ENCODE measurements at regions not wholly inside any gene's neighbourhood (a gene's known extent, or its start where the extent isn't known, plus 50 kb on each side); places are given as distances from the start of the nearest gene placed in this dataset.

DNA sequence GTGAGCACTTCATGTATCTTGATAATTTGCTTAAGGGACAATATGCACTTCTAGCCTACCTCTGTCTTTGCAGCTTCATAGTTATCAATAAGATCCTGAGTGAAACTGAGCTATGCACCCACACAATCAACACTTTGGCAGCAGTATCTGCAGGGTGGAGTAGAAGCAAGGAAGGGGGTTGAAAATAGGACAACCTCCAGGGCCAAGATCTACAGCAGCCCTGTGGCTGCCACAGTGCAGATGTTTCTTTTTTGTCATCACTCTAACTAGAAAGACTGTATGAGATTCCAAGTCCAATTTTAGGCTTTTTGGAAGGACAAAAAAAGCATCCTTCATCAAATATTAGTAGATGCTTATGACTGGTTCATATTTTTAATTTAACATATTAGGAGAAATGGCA, 336.1 kb upstream of the CITED2 start:
- H3K4me1 ChIP-seq, result peaks cover 0 to 9% (median 0%) of the 10 kb centered on the region in 4 donors
- DNase-seq, result no peak
- H3K4me3 ChIP-seq, result no peak overlapping the region

DNA sequence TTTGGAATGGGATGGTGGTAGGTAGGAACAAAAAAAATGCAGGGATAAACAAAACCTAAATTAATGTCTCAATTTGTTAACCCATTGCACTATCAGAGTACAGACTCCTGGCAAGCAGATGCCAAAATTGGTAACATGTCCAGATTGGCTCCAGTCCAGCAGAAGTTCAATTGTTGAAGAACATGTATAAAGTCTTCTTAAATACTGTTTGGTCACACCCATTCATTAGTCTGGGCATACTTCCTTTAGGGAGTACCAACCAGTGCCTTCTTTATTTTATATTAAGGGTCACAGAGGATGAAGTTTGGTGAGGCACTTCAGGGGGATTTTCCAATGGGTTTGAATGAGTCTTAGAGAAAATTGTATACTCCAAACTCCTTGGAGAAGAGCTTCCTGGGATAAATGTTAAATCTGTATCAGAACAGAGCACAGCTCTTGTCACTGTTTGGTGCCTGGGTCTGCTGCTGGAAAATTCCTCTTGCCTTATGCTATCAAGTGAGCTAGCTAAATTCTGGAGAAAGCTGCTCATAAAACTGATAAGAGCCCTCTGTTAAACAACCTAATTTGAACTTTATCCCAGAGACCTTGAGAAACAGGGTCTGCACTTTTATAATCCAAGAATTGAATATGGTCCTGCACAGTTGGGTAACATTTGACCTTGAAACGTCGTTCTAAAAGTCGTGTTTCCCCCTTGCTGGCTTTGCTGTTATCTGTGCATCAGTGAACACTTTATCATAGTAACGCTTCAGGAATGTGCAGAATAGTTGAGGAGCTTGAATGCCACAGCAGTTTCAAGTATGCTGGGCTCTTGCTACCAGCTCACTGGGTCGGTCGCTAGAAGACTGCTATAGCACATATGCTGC, 334.1 kb upstream of the CITED2 start:
- Histone ChIP-seq H3K36me3 (no peaks in the 10 kb centered on the region), H3K4me3 (no peak overlapping the region), H3K27ac (no peak overlapping the region), H3K9me3 (no peaks in the 10 kb centered on the region), H3K4me1 (peaks cover 0 to 9% (median 0%) of the 10 kb centered on the region in 4 donors), H3K27me3 (no peaks in the 10 kb centered on the region)
- no peak for TF ChIP-seq POLR2A (IDR thresholded peaks at IDR 0.05)
- TF ChIP-seq, protein P1, sequence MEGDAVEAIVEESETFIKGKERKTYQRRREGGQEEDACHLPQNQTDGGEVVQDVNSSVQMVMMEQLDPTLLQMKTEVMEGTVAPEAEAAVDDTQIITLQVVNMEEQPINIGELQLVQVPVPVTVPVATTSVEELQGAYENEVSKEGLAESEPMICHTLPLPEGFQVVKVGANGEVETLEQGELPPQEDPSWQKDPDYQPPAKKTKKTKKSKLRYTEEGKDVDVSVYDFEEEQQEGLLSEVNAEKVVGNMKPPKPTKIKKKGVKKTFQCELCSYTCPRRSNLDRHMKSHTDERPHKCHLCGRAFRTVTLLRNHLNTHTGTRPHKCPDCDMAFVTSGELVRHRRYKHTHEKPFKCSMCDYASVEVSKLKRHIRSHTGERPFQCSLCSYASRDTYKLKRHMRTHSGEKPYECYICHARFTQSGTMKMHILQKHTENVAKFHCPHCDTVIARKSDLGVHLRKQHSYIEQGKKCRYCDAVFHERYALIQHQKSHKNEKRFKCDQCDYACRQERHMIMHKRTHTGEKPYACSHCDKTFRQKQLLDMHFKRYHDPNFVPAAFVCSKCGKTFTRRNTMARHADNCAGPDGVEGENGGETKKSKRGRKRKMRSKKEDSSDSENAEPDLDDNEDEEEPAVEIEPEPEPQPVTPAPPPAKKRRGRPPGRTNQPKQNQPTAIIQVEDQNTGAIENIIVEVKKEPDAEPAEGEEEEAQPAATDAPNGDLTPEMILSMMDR (IDR thresholded peaks at IDR 0.05), result no peak
- no peak for DNase-seq

More for the DNA sequence above, 336.1 kb upstream of the CITED2 start:
- no peak overlapping the region for H3K27ac ChIP-seq
- H3K27me3 ChIP-seq, result no peaks in the 10 kb centered on the region
- no peaks in the 10 kb centered on the region for H3K36me3 ChIP-seq
- H3K9me3 ChIP-seq, result no peaks in the 10 kb centered on the region
- no peak for TF ChIP-seq POLR2A (IDR thresholded peaks at IDR 0.05)

DNA sequence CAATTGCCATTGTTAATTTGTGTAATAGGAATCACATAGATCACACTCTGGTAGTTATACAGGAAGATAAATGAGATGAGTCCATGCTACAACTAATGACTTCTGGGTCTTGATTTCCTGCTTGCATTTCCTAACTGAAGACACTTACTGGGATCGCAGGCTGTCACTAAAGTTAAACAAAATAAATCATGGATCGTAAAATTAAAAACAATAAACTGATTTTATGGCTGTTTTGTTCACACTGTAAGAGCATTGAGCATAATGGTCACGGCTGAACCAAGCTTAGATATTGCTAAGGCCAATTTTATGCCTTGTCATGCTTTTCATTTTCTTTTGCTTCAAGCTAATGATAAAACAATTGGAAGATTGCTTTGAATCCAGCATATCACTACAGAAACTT, 332.5 kb upstream of the CITED2 start:
- TF ChIP-seq, protein P1 (IDR thresholded peaks at IDR 0.05), result no peak
- TF ChIP-seq POLR2A (IDR thresholded peaks at IDR 0.05), result no peak
- Histone ChIP-seq H3K27me3 (no peaks in the 10 kb centered on the region), H3K36me3 (no peaks in the 10 kb centered on the region), H3K9me3 (no peaks in the 10 kb centered on the region), H3K4me1 (peaks cover 0 to 9% (median 0%) of the 10 kb centered on the region in 4 donors), H3K27ac (no peak overlapping the region), H3K4me3 (no peak overlapping the region)
- DNase-seq, result no peak

DNA sequence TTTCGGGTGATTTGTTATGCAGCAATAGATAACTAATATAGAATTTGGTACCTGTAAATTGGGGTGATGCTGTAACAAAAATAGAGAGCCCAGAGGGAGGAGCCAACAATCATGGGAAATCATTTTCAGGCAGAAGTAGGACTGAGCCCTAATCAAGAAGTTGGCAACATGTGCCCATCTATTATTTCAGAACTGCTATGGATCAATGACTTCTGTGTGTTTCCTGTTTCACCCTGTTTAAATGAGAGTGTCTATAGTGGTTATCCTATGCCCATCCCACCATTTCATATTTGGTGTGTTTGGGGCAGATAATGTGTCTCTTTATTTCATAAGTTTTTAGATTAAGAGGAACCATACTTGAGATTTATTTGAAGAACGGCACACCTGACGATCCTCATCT, 330.8 kb upstream of the CITED2 start:
- Histone ChIP-seq H3K4me1 (peaks cover 0 to 9% (median 0%) of the 10 kb centered on the region in 4 donors), H3K27ac (no peak overlapping the region), H3K4me3 (no peak overlapping the region), H3K9me3 (no peaks in the 10 kb centered on the region), H3K27me3 (no peaks in the 10 kb centered on the region), H3K36me3 (no peaks in the 10 kb centered on the region)
- no peak for DNase-seq
- no peak for TF ChIP-seq POLR2A (IDR thresholded peaks at IDR 0.05)
- TF ChIP-seq, protein P1 (IDR thresholded peaks at IDR 0.05), result no peak

DNA sequence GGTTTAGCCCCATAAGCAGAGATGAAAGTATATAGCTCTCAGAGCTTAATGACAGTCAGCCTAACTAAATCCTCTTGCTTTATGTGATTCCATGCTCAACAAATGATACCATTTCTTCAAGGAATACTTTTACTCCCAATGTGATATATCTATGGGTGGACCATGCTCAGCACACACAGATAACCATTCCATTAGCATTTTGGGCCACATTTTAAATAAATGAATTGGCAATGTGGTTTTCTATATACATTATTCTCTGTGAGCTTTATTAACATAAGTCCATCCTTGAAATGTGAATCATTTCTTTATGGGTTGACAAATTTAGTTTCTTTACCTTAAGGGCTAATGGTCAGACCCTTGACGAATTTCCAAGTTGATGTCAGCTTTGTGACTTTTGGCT, 329.3 kb upstream of the CITED2 start:
- TF ChIP-seq, protein P1 (IDR thresholded peaks at IDR 0.05), result no peak
- TF ChIP-seq POLR2A (IDR thresholded peaks at IDR 0.05), result no peak
- H3K4me3 ChIP-seq, result no peak overlapping the region
- H3K36me3 ChIP-seq, result no peaks in the 10 kb centered on the region
- H3K27me3 ChIP-seq, result no peaks in the 10 kb centered on the region
- H3K27ac ChIP-seq, result no peak overlapping the region
- H3K9me3 ChIP-seq, result no peaks in the 10 kb centered on the region
- H3K4me1 ChIP-seq, result peaks cover 0 to 3% (median 0%) of the 10 kb centered on the region in 4 donors
- DNase-seq, result no peak

DNA sequence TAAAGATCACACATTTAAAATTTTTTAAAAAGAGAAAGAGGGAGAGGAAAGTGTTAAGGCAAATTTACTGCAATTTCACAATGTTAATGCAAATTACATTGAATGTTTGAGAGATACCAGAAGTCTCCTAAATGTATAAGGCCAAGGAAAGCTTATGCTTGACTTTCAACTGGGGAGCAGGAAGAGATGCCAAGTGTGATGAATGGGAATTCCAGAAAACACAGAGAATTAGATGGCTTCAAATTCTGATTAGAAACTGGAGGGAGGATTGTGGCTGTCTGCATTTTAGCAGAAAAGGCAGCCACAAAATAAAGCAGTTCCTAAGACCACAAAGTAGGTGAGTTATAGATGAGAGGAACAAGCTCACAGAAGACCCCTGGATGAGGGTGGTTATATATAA, 328.3 kb upstream of the CITED2 start:
- no peaks in the 10 kb centered on the region for H3K4me1 ChIP-seq

More for the DNA sequence above, 328.3 kb upstream of the CITED2 start:
- H3K27ac ChIP-seq, result no peak overlapping the region
- H3K27me3 ChIP-seq, result no peaks in the 10 kb centered on the region
- no peak for TF ChIP-seq POLR2A (IDR thresholded peaks at IDR 0.05)
- TF ChIP-seq, protein P1 (IDR thresholded peaks at IDR 0.05), result no peak
- DNase-seq, result no peak
- H3K36me3 ChIP-seq, result no peaks in the 10 kb centered on the region
- H3K9me3 ChIP-seq, result no peaks in the 10 kb centered on the region
- H3K4me3 ChIP-seq, result no peak overlapping the region

All from Peyer's patch (tissue), 4 donors.